GM21447 (cell line): ENCODE measurements at regions not wholly inside any gene's neighbourhood (a gene's known extent, or its start where the extent isn't known, plus 50 kb on each side); places are given as distances from the start of the nearest gene placed in this dataset.

Experiments
- ATAC-seq: cut with Tn5 transposase; IDR thresholded peaks from one replicate; pipeline ENCODE4 v1.9.1; 2021; ENCODE audit not compliant: unreplicated experiment

DNA sequence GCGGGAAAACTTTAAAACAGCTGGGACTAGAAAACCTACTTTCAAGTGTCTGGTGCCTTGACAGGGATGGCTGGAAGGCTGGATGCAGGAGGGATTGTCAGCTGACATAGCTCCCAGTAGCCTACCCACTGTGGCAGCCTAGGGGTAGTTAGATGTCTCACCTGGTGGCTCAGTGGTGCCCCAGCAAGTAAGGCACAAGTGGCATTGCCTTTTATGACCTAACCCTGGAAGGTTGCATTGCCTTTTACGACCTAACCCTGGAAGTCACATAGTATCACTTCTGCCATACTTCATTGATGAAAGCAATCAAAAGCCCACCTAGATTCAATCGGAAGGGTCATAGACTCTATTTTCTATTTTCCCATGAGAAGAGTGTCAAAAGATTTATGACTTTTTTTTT lies 724.7 kb upstream of the TBX3 start:
- ATAC-seq: no peak

GRCh38 chr12:115407723-115408122 lies 723.7 kb upstream of the TBX3 start:
- no peak for ATAC-seq

DNA sequence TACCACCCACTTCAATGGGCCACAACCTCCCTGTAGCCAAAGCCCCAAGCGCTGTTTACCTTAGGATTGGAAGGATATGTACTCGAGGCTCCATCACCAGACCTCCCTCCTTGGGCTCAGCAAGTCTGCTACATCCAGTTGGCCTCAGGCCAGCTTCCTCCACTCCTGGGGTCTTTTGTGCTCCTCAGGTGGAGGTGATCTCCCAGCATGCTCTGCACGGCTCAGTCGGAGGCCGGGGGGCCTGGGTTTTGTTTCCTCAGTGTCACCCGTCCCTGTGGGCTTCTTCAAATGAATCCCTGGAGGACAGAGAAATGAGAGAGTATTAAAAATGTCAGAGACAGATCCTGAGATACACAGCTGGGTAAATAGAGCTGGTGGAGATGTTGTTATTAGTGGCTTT lies 723.1 kb upstream of the TBX3 start:
- ATAC-seq: no peak

GRCh38 chr12:115405471-115405860 lies 721.5 kb upstream of the TBX3 start:
- no peak for ATAC-seq

DNA sequence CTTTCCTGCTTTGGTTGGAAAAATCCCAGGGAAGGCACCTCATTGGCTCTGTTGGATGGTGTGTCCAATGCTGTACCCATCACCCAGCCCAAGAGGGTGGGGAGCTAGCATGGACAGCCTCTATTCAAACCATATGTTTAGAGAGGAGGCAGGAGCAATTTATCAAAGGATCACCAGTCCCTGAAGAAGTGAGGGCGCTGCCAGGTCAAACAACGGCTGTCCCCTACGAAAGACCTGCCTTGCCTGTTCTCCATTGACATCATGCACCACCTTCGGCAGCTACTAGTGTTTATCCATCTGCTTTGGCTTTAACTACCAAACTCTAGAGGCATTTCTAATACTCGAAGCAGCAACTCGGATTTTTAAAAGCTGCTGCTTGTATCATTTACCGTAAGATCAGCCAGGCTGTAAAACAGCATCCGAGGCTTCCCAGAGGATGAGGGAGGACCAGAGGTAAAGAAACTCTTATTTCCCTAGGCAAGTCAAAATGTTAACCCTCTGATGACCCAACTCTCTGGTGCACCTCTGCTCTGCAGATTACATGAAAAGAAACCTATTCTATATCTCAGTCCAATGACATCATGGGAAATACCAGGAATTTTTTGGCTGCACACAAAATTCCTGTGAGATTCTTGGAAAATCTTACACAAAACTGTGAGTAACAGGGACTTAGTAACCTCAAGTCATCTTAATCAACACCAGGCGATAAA lies 720.9 kb upstream of the TBX3 start:
- ATAC-seq: no peak

- no peak for ATAC-seq
Observed at GRCh38 chr12:115403689-115404088, 719.7 kb upstream of the TBX3 start.

- ATAC-seq: no peak
Observed at GRCh38 chr12:115403253-115403652, 719.3 kb upstream of the TBX3 start.

DNA sequence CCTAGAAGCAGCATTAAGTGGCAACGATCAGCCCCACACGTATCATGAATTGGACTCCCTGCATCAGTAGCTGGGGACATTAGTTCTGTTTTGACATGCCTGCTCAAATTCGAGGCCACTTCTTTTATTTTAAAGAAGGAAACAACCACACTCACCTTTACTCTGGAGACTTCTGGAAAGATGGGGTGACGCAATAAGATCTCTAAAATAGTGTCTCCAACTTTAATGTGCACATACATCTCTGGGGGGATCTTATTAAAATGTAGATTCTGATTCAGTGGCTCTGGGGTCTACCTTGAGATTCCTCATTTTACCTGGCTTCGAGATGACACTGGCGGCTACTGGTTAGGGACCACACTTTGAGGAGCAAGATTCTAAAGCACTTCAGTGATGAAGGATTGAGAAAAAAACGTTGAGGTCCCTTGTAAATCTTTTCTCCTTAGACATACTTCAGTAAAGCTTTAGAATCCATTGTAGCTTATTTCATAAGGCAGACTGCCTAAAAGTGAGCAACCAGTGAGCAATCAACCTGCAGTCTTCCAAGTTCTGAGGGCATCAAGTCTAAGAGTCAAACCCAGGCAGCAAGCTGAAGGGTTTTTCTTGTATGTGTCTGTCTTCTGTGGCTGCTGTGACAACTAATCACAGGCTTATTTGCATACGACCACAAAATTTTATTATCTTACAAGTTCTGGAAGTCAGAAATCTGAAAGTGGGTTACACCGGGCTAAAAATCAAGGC lies 718.6 kb upstream of the TBX3 start:
- ATAC-seq: no peak

GRCh38 chr12:115401761-115402160 lies 717.8 kb upstream of the TBX3 start:
- ATAC-seq: no peak

- ATAC-seq: no peak
Observed at GRCh38 chr12:115400011-115400410, 716.0 kb upstream of the TBX3 start.

GRCh38 chr12:115398311-115398781 lies 714.4 kb upstream of the TBX3 start:
- no peak for ATAC-seq

GRCh38 chr12:115396567-115396966 lies 712.6 kb upstream of the TBX3 start:
- ATAC-seq: no peak

GRCh38 chr12:115394496-115395220 lies 710.7 kb upstream of the TBX3 start:
- ATAC-seq: no peak

- no peak for ATAC-seq
Observed at GRCh38 chr12:115388139-115388538, 704.2 kb upstream of the TBX3 start.

- no peak for ATAC-seq
Observed at GRCh38 chr12:115387467-115387901, 703.5 kb upstream of the TBX3 start.

GRCh38 chr12:115386946-115387345 lies 703.0 kb upstream of the TBX3 start:
- no peak for ATAC-seq

DNA sequence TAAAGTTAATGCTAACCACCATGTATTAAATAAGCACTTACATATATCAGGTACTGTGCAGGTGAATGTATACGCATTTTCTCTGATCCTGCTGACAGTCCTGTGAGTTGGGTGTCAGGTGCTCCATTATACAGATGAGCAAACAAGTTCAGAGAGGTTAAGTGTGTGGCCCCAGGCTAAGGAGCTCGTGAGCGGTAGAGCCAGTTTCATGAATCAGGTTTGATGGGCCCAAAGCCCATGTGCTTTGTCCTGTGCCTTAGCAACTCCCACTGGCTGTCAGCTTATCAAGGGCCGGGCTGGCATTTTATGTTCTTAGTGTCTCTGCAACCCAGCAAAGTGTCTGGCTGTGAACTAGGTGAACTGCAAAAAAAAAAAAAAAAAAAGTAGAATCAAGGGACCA lies 701.2 kb upstream of the TBX3 start:
- no peak for ATAC-seq

- no peak for ATAC-seq
Observed at GRCh38 chr12:115384391-115384790, 700.4 kb upstream of the TBX3 start.

- no peak for ATAC-seq
Observed at GRCh38 chr12:115383668-115384067, 699.7 kb upstream of the TBX3 start.

DNA sequence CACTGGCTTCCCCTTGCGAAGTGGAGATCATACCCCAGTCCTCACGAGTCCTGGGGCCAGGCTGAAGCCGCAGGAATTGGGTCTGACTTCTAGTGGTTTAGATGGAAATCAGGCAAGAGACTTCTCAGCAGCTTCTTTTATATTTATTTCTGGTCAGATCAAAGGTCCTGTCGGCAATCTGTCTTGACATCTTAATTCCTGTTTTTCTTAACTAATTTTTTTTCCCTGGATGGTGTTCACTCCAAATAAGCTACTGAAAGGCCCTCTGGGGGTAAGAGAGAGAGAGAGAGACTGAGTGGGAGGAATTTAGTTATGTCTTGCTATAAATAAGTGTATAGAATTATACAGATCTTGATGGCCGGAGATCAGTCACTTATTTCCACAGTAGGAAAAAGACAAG lies 698.7 kb upstream of the TBX3 start:
- no peak for ATAC-seq

GRCh38 chr12:115380546-115381120 lies 696.7 kb upstream of the TBX3 start:
- no peak for ATAC-seq
